ENCODE measurements at regions not wholly inside any gene's neighbourhood (a gene's known extent, or its start where the extent isn't known, plus 50 kb on each side); places are given as distances from the start of the nearest gene placed in this dataset.

GRCh38 chr14:101379842-101380241, 181.5 kb upstream of the DIO3 start:
- Histone ChIP-seq H3K27me3 (ENCODE audit: control insufficient read depth in 2 of 2, insufficient read depth in 2 of 2, low read length in 2 of 2) (no peaks in the 10 kb centered on the region), H3K4me2 (replicated peaks; ENCODE audit: extremely low read depth, low read length, poor library complexity, severe bottlenecking) (no peak overlapping the region), H3K4me3 (replicated peaks in 1 of 3; ENCODE audit: low read depth in 2 of 3, low read length in 3 of 3) (no peak overlapping the region), H2AFZ (ENCODE audit: insufficient read depth, low read depth, low read length, poor library complexity, severe bottlenecking) (no peak overlapping the region), H3K4me1 (ENCODE audit: control insufficient read depth in 1 of 2, insufficient read depth in 2 of 2, low read length in 2 of 2) (no peaks in the 10 kb centered on the region), H3K27ac (ENCODE audit: low read depth in 1 of 2, low read length in 2 of 2) (no peak overlapping the region), H3K79me2 (ENCODE audit: insufficient read depth, low read length) (no peaks in the 10 kb centered on the region), H3K36me3 (replicated peaks in 1 of 2; ENCODE audit: control insufficient read depth in 1 of 2, insufficient read depth in 2 of 2, low read length in 2 of 2) (no peaks in the 10 kb centered on the region), H3K9me3 (replicated peaks in 1 of 2; ENCODE audit: control insufficient read depth in 1 of 2, insufficient read depth in 1 of 2, low read length in 2 of 2) (peaks cover 2 to 8% of the 10 kb centered on the region in 2 donors), H4K20me1 (ENCODE audit: insufficient read depth, low read length) (no peaks in the 10 kb centered on the region), H3K9ac (ENCODE audit: insufficient read depth, low read length, poor library complexity, severe bottlenecking) (no peak overlapping the region)
- intact Hi-C loops (cut with micrococcal nuclease): no loop called here
- no peaks in the 10 kb centered on the region for H3K36me3 Mint-ChIP-seq
- H3K9me3 Mint-ChIP-seq: peaks cover 3 to 25% (median 13%) of the 10 kb centered on the region in 7 donors
- no CpG with 5 or more reads among the region's 2 CpGs for WGBS (ENCODE audit: insufficient coverage)
- peaks cover 0 to 1% (median 0%) of the 10 kb centered on the region in 3 donors for H3K27me3 Mint-ChIP-seq (ENCODE audit: low read depth in 3 of 3)
- no peak for TF ChIP-seq CTCF (IDR thresholded peaks at IDR 0.05)
- no peak overlapping the region for H3K4me3 Mint-ChIP-seq
- no peaks in the 10 kb centered on the region for H3K4me1 Mint-ChIP-seq
- no peak overlapping the region for H3K27ac Mint-ChIP-seq
- no peak for DNase-seq

- intact Hi-C loops (cut with micrococcal nuclease): no loop called here
- no peak for TF ChIP-seq CTCF (IDR thresholded peaks at IDR 0.05)
These were observed 180.8 kb upstream of the DIO3 start for GRCh38 chr14:101380512-101380911.

More at GRCh38 chr14:101380512-101380911, 180.8 kb upstream of the DIO3 start:
- Histone ChIP-seq H2AFZ (ENCODE audit: insufficient read depth, low read depth, low read length, poor library complexity, severe bottlenecking) (no peak overlapping the region), H3K9me3 (replicated peaks in 1 of 2; ENCODE audit: control insufficient read depth in 1 of 2, insufficient read depth in 1 of 2, low read length in 2 of 2) (peaks cover 5 to 8% of the 10 kb centered on the region in 2 donors), H3K79me2 (ENCODE audit: insufficient read depth, low read length) (no peaks in the 10 kb centered on the region), H3K27ac (ENCODE audit: low read depth in 1 of 2, low read length in 2 of 2) (no peak overlapping the region), H3K4me3 (replicated peaks in 1 of 3; ENCODE audit: low read depth in 2 of 3, low read length in 3 of 3) (no peak overlapping the region), H3K9ac (ENCODE audit: insufficient read depth, low read length, poor library complexity, severe bottlenecking) (no peak overlapping the region), H4K20me1 (ENCODE audit: insufficient read depth, low read length) (no peaks in the 10 kb centered on the region), H3K27me3 (ENCODE audit: control insufficient read depth in 2 of 2, insufficient read depth in 2 of 2, low read length in 2 of 2) (no peaks in the 10 kb centered on the region), H3K4me1 (ENCODE audit: control insufficient read depth in 1 of 2, insufficient read depth in 2 of 2, low read length in 2 of 2) (no peaks in the 10 kb centered on the region), H3K36me3 (replicated peaks in 1 of 2; ENCODE audit: control insufficient read depth in 1 of 2, insufficient read depth in 2 of 2, low read length in 2 of 2) (no peaks in the 10 kb centered on the region), H3K4me2 (replicated peaks; ENCODE audit: extremely low read depth, low read length, poor library complexity, severe bottlenecking) (no peak overlapping the region)
- no peak overlapping the region for H3K4me3 Mint-ChIP-seq
- H3K27me3 Mint-ChIP-seq (ENCODE audit: low read depth in 3 of 3): peaks cover 0 to 3% (median 0%) of the 10 kb centered on the region in 3 donors
- WGBS (ENCODE audit: insufficient coverage): 50% methylated on average over 1 of the region's 3 CpGs
- no peak overlapping the region for H3K27ac Mint-ChIP-seq
- no peaks in the 10 kb centered on the region for H3K4me1 Mint-ChIP-seq
- H3K9me3 Mint-ChIP-seq: peaks cover 3 to 26% (median 13%) of the 10 kb centered on the region in 7 donors
- no peaks in the 10 kb centered on the region for H3K36me3 Mint-ChIP-seq
- DNase-seq: no peak

All from CD14-positive monocyte (primary cell).